ENCODE measurements at regions not wholly inside any gene's neighbourhood (a gene's known extent, or its start where the extent isn't known, plus 50 kb on each side); places are given as distances from the start of the nearest gene placed in this dataset.

- TF ChIP-seq EZH2phosphoT487 (IDR thresholded peaks at IDR 0.05; ENCODE audit: borderline replicate concordance, low read length) = no peak
- TF ChIP-seq, protein P1, sequence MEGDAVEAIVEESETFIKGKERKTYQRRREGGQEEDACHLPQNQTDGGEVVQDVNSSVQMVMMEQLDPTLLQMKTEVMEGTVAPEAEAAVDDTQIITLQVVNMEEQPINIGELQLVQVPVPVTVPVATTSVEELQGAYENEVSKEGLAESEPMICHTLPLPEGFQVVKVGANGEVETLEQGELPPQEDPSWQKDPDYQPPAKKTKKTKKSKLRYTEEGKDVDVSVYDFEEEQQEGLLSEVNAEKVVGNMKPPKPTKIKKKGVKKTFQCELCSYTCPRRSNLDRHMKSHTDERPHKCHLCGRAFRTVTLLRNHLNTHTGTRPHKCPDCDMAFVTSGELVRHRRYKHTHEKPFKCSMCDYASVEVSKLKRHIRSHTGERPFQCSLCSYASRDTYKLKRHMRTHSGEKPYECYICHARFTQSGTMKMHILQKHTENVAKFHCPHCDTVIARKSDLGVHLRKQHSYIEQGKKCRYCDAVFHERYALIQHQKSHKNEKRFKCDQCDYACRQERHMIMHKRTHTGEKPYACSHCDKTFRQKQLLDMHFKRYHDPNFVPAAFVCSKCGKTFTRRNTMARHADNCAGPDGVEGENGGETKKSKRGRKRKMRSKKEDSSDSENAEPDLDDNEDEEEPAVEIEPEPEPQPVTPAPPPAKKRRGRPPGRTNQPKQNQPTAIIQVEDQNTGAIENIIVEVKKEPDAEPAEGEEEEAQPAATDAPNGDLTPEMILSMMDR (IDR thresholded peaks at IDR 0.05; ENCODE audit: low read depth, low read length, poor library complexity, severe bottlenecking) = no peak
Measured at GRCh38 chr6:22008248-22008836, 288.5 kb downstream of the PRL start.

Measured in DOHH2 (cell line).